WTC11 (cell line): ENCODE measurements at regions not wholly inside any gene's neighbourhood (a gene's known extent, or its start where the extent isn't known, plus 50 kb on each side); places are given as distances from the start of the nearest gene placed in this dataset.

Experiments
- ATAC-seq: fragments of 200-7000 bp; cut with Tn5 transposase; 2 replicates; pipeline ENCODE4 v1.10.0; 2021; ENCODE audit warnings: mild to moderate bottlenecking, moderate library complexity
- CTCF ChIA-PET: fragments of 300-600 bp; sonication (Branson Sonifier 250); formaldehyde crosslinking; loops from one replicate; lab custom pipeline; 2021; ENCODE audit warnings: antibody characterized with exemption; lab: Charles Lee
- POLR2A ChIA-PET: fragments of 350-600 bp; sonication (Branson Sonifier 250); formaldehyde crosslinking; loops from one replicate; lab custom pipeline; 2021; ENCODE audit warnings: antibody characterized with exemption; lab: Charles Lee
- DNase-seq: peaks from one replicate; pipeline ENCODE4 v3.0.0; 2021; ENCODE audit warnings: low spot score
- H3K27ac Mint-ChIP-seq: 2 replicates; pipeline ENCODE4 v1.8.0; 2021; ENCODE audit warnings: mixed read lengths
- H3K27me3 Mint-ChIP-seq: 2 replicates; pipeline ENCODE4 v1.8.0; 2021; ENCODE audit warnings: low read depth, mild to moderate bottlenecking, moderate library complexity, mixed read lengths
- H3K36me3 Mint-ChIP-seq: 2 replicates; pipeline ENCODE4 v1.8.0; 2021; ENCODE audit warnings: mixed read lengths
- H3K4me1 Mint-ChIP-seq: 2 replicates; pipeline ENCODE4 v1.8.0; 2022; ENCODE audit warnings: mixed read lengths
- H3K4me3 Mint-ChIP-seq: 2 replicates; pipeline ENCODE4 v1.8.0; 2021; ENCODE audit warnings: mild to moderate bottlenecking, moderate library complexity, mixed read lengths
- H3K9me3 Mint-ChIP-seq: 2 replicates; pipeline ENCODE4 v1.8.0; 2021; ENCODE audit warnings: mixed read lengths
- AR ChIP-seq: fragments of 250-450 bp; sonication (Bioruptor Pico); IDR thresholded peaks from 2 replicates; pipeline ENCODE4 v1.9.0; 2021; ENCODE audit warnings: mild to moderate bottlenecking
- ATF2 ChIP-seq: sonication (generic); formaldehyde crosslinking; IDR thresholded peaks from 2 replicates; pipeline ENCODE4 v1.8.1; 2022; ENCODE audit warnings: low read depth, missing genetic modification reagents, borderline replicate concordance
- CDX4 ChIP-seq: fragments of 250-450 bp; sonication (Bioruptor Pico); IDR thresholded peaks from 2 replicates; pipeline ENCODE4 v1.9.0; 2021; ENCODE audit warnings: moderate library complexity, mild to moderate bottlenecking, inconsistent platforms, borderline replicate concordance
- ESRRA ChIP-seq: sonication (generic); formaldehyde crosslinking; IDR thresholded peaks from 2 replicates; pipeline ENCODE4 v1.8.1; 2022; ENCODE audit warnings: mild to moderate bottlenecking, missing genetic modification reagents, borderline replicate concordance
- FOXP1 ChIP-seq: sonication (generic); formaldehyde crosslinking; IDR thresholded peaks from 2 replicates; pipeline ENCODE4 v1.8.0; 2022; ENCODE audit warnings: missing genetic modification reagents, mild to moderate bottlenecking, moderate library complexity, borderline replicate concordance
- GRHL2 ChIP-seq: fragments of 250-450 bp; sonication (Bioruptor Pico); IDR thresholded peaks from 2 replicates; pipeline ENCODE4 v1.8.0; 2022; ENCODE audit warnings: mild to moderate bottlenecking, moderate library complexity; ENCODE audit not compliant: insufficient replicate concordance, severe bottlenecking
- HMGA2 ChIP-seq: fragments of 250-450 bp; sonication (Bioruptor Pico); IDR thresholded peaks from 2 replicates; pipeline ENCODE4 v1.4.0; 2021; ENCODE audit warnings: mild to moderate bottlenecking, moderate library complexity
- HMGXB4 ChIP-seq: sonication (generic); formaldehyde crosslinking; IDR thresholded peaks from 2 replicates; pipeline ENCODE4 v1.8.1; 2023; ENCODE audit warnings: mild to moderate bottlenecking, moderate library complexity, missing genetic modification reagents
- JUN ChIP-seq: sonication (generic); formaldehyde crosslinking; IDR thresholded peaks from 2 replicates; pipeline ENCODE4 v1.8.0; 2023; ENCODE audit warnings: mild to moderate bottlenecking, missing genetic modification reagents
- NFE2L1 ChIP-seq: sonication (generic); formaldehyde crosslinking; IDR thresholded peaks from 2 replicates; pipeline ENCODE4 v1.8.1; 2023; ENCODE audit warnings: missing genetic modification reagents
- NFYB ChIP-seq: sonication (generic); formaldehyde crosslinking; conservative IDR thresholded peaks from 2 replicates; pipeline ENCODE4 v1.8.0; 2022; ENCODE audit warnings: low read depth, missing genetic modification reagents
- OVOL2 ChIP-seq: fragments of 250-450 bp; sonication (Bioruptor Pico); IDR thresholded peaks from 2 replicates; pipeline ENCODE4 v1.9.0; 2021; ENCODE audit warnings: mild to moderate bottlenecking, borderline replicate concordance
- TCF7 ChIP-seq: sonication (generic); formaldehyde crosslinking; IDR thresholded peaks from 2 replicates; pipeline ENCODE4 v1.8.0; 2022; ENCODE audit warnings: mild to moderate bottlenecking, low read depth, missing genetic modification reagents, moderate library complexity
- TEAD4 ChIP-seq: sonication (generic); formaldehyde crosslinking; IDR thresholded peaks from 2 replicates; pipeline ENCODE4 v1.8.0; 2022; ENCODE audit warnings: mild to moderate bottlenecking, missing genetic modification reagents
- ZBTB21 ChIP-seq: sonication (generic); formaldehyde crosslinking; IDR thresholded peaks from 2 replicates; pipeline ENCODE4 v1.8.1; 2023; ENCODE audit warnings: mild to moderate bottlenecking, missing genetic modification reagents, borderline replicate concordance
- ZNF138 ChIP-seq: sonication (generic); formaldehyde crosslinking; conservative IDR thresholded peaks from 2 replicates; pipeline ENCODE4 v1.8.1; 2022; ENCODE audit warnings: mild to moderate bottlenecking, moderate library complexity, missing genetic modification reagents
- ZNF219 ChIP-seq: sonication (generic); formaldehyde crosslinking; IDR thresholded peaks from 2 replicates; pipeline ENCODE4 v1.8.0; 2023; ENCODE audit warnings: missing genetic modification reagents, mild to moderate bottlenecking, borderline replicate concordance
- ZNF263 ChIP-seq: sonication (generic); formaldehyde crosslinking; IDR thresholded peaks from 2 replicates; pipeline ENCODE4 v1.8.1; 2022; ENCODE audit warnings: low read depth, mild to moderate bottlenecking, moderate library complexity, missing genetic modification reagents
- ZNF281 ChIP-seq: sonication (generic); formaldehyde crosslinking; IDR thresholded peaks from 2 replicates; pipeline ENCODE4 v1.8.0; 2023; ENCODE audit warnings: mild to moderate bottlenecking, missing genetic modification reagents
- ZSCAN18 ChIP-seq: fragments of 250-450 bp; sonication (Bioruptor Pico); IDR thresholded peaks from 2 replicates; pipeline ENCODE4 v2.1.2; 2022; ENCODE audit warnings: mild to moderate bottlenecking, moderate library complexity

- TF ChIP-seq ATF2 (CRISPR knock-in tag): no peak
- no peak for TF ChIP-seq ZNF138 (CRISPR knock-in tag)
- no peak for TF ChIP-seq NFYB (CRISPR knock-in tag)
These were observed 485.4 kb upstream of the CELF2 start (continued) for GRCh38 chr10:10532236-10532635.

GRCh38 chr10:10532826-10533225, 484.8 kb upstream of the CELF2 start:
- TF ChIP-seq JUN (CRISPR knock-in tag): no peak
- no peak for TF ChIP-seq TCF7 (CRISPR knock-in tag)
- TF ChIP-seq OVOL2 (CRISPR knock-in tag): no peak
- no peak for TF ChIP-seq HMGA2 (CRISPR knock-in tag)
- no peak for TF ChIP-seq NFE2L1 (CRISPR knock-in tag)
- ATAC-seq (no peak), DNase-seq (no peak)
- Mint-ChIP-seq H3K9me3 (no peaks in the 10 kb centered on the region), H3K27me3 (peaks cover 35% of the 10 kb centered on the region), H3K36me3 (no peaks in the 10 kb centered on the region), H3K27ac (no peak overlapping the region), H3K4me1 (peaks cover 16% of the 10 kb centered on the region), H3K4me3 (no peak overlapping the region)
- ChIA-PET CTCF (no interaction called here), POLR2A (no interaction called here)

- ATAC-seq (no peak), DNase-seq (no peak)
- Mint-ChIP-seq H3K4me1 (peaks cover 10% of the 10 kb centered on the region), H3K4me3 (no peak overlapping the region), H3K9me3 (no peaks in the 10 kb centered on the region), H3K27me3 (peaks cover 30% of the 10 kb centered on the region), H3K27ac (no peak overlapping the region), H3K36me3 (no peaks in the 10 kb centered on the region)
- ChIA-PET POLR2A (no interaction called here), CTCF (no interaction called here)
- TF ChIP-seq HMGXB4 (CRISPR knock-in tag) (no peak), AR (CRISPR knock-in tag) (no peak), ZBTB21 (no peak), CDX4 (CRISPR knock-in tag) (no peak), GRHL2 (CRISPR knock-in tag) (no peak), ZNF263 (CRISPR knock-in tag) (no peak), TEAD4 (CRISPR knock-in tag) (no peak)
These were observed 484.2 kb upstream of the CELF2 start for GRCh38 chr10:10533437-10533836.

GRCh38 chr10:10538326-10538725, 479.3 kb upstream of the CELF2 start:
- no peaks in the 10 kb centered on the region for H3K36me3 Mint-ChIP-seq
- POLR2A ChIA-PET: no interaction called here
- CTCF ChIA-PET: no interaction called here
- ATAC-seq (no peak), DNase-seq (no peak)
- no peak overlapping the region for H3K27ac Mint-ChIP-seq
- H3K4me1 Mint-ChIP-seq: peaks cover 14% of the 10 kb centered on the region
- no peak overlapping the region for H3K4me3 Mint-ChIP-seq
- H3K27me3 Mint-ChIP-seq: no peaks in the 10 kb centered on the region; the same call in 1 of the 2 replicates
- H3K9me3 Mint-ChIP-seq: no peaks in the 10 kb centered on the region
- TF ChIP-seq ZNF219 (CRISPR knock-in tag) (no peak), ESRRA (CRISPR knock-in tag) (no peak), FOXP1 (CRISPR knock-in tag) (no peak), ZNF281 (CRISPR knock-in tag) (no peak), ZSCAN18 (CRISPR knock-in tag) (no peak)
